H1 (cell line): ENCODE measurements at regions not wholly inside any gene's neighbourhood (a gene's known extent, or its start where the extent isn't known, plus 50 kb on each side); places are given as distances from the start of the nearest gene placed in this dataset.

Experiments
- ASH2L ChIP-seq: fragments of 200-600, 300-600 bp; sonication (generic); IDR thresholded peaks from one replicate; pipeline ENCODE4 v1.7.1; 2017; ENCODE audit warnings: low read length
- BACH1 ChIP-seq: IDR thresholded peaks from 2 replicates; pipeline ENCODE4 v1.6.1; 2012; ENCODE audit warnings: low read length, improper control_type of control experiment
- BCL11A ChIP-seq, 2 experiments: IDR thresholded peaks; one replicate each; pipeline ENCODE4 v1.6.1; 2011; ENCODE audit warnings: low read depth in 2 of 2, low read length in 2 of 2, mild to moderate bottlenecking in 2 of 2
- CHD7 ChIP-seq: fragments of 300-600 bp; sonication (generic); IDR thresholded peaks from 2 replicates; pipeline ENCODE4 v1.7.1; 2012; ENCODE audit warnings: low read length, moderate library complexity, mild to moderate bottlenecking, inconsistent platforms; ENCODE audit not compliant: insufficient replicate concordance
- EGR1 ChIP-seq: IDR thresholded peaks from 2 replicates; pipeline ENCODE4 v1.6.1; 2011; ENCODE audit warnings: low read depth, low read length, borderline replicate concordance
- GABPA ChIP-seq: IDR thresholded peaks from 2 replicates; pipeline ENCODE4 v1.6.1; 2011; ENCODE audit warnings: mild to moderate bottlenecking, low read length, moderate library complexity, borderline replicate concordance; ENCODE audit not compliant: insufficient read depth
- JUND ChIP-seq: IDR thresholded peaks from 2 replicates; pipeline ENCODE4 v1.6.1; 2011; ENCODE audit warnings: mild to moderate bottlenecking, improper control_type of control experiment, low read length
- KDM1A ChIP-seq: fragments of 200-600, 300-600 bp; sonication (generic); IDR thresholded peaks from 2 replicates; pipeline ENCODE4 v1.7.1; 2016; ENCODE audit warnings: mild to moderate bottlenecking, low read length, borderline replicate concordance
- POLR2A ChIP-seq, 2 experiments: IDR thresholded peaks; 1 replicate in 1 of 2; 2 replicates in 1 of 2; pipeline ENCODE4 v1.6.1; 2011; ENCODE audit warnings: low read depth in 2 of 2, low read length in 2 of 2, mild to moderate bottlenecking in 2 of 2; ENCODE audit errors: control extremely low read depth in 1 of 2
- SIRT6 ChIP-seq: IDR thresholded peaks from one replicate; pipeline ENCODE4 v1.7.1; 2012; ENCODE audit warnings: low read length, inconsistent platforms
- SIX5 ChIP-seq: IDR thresholded peaks from 2 replicates; pipeline ENCODE4 v1.6.1; 2011; ENCODE audit warnings: mild to moderate bottlenecking, low read depth, low read length
- TAF1 ChIP-seq: IDR thresholded peaks from 2 replicates; pipeline ENCODE4 v1.6.1; 2011; ENCODE audit warnings: mild to moderate bottlenecking, low read depth, low read length
- ZNF274 ChIP-seq: IDR thresholded peaks from 2 replicates; pipeline ENCODE4 v1.7.0; 2012; ENCODE audit warnings: low read length, borderline replicate concordance; ENCODE audit errors: extremely low read depth

- TF ChIP-seq CHD7 (no peak), SIRT6 (no peak), ZNF274 (no peak), BACH1 (no peak), GABPA (no peak), TAF1 (no peak), SIX5 (no peak), BCL11A (IDR thresholded peaks at IDR 0.05; ENCODE audit: low read depth in 2 of 2, low read length in 2 of 2) (no peak), EGR1 (no peak), KDM1A (no peak), POLR2A (IDR thresholded peaks at IDR 0.05; ENCODE audit: control extremely low read depth in 1 of 2, low read depth in 2 of 2, low read length in 2 of 2) (no peak), ASH2L (no peak), JUND (no peak)
These were observed 95.3 kb upstream of the GNAI1 start (continued) for GRCh38 chr7:80039251-80039884.
